HG03469 (cell line): ENCODE measurements at regions not wholly inside any gene's neighbourhood (a gene's known extent, or its start where the extent isn't known, plus 50 kb on each side); places are given as distances from the start of the nearest gene placed in this dataset.

ENCODE experiments used
- ATAC-seq: cut with Tn5 transposase; IDR thresholded peaks from one replicate; pipeline ENCODE4 v1.9.1; 2021; ENCODE audit warnings: mild to moderate bottlenecking, moderate library complexity, moderate number of reproducible peaks; ENCODE audit not compliant: unreplicated experiment

GRCh38 chr15:38646716-38647115 is 82.1 kb upstream of the RASGRP1 start:
- ATAC-seq: no peak

- ATAC-seq: no peak
Measured at GRCh38 chr15:38647683-38648082, 83.1 kb upstream of the RASGRP1 start.

GRCh38 chr15:38648121-38648843 is 83.7 kb upstream of the RASGRP1 start:
- no peak for ATAC-seq

GRCh38 chr15:38650384-38650783 is 85.8 kb upstream of the RASGRP1 start:
- no peak for ATAC-seq

GRCh38 chr15:38650936-38651327 is 86.3 kb upstream of the RASGRP1 start:
- ATAC-seq: no peak

- no peak for ATAC-seq
Measured at GRCh38 chr15:38651328-38652038, 86.9 kb upstream of the RASGRP1 start.

GRCh38 chr15:38652183-38652794 is 87.7 kb upstream of the RASGRP1 start:
- ATAC-seq: no peak

GRCh38 chr15:38652998-38653397 is 88.4 kb upstream of the RASGRP1 start:
- no peak for ATAC-seq

- ATAC-seq: no peak
Measured at GRCh38 chr15:38658431-38658830, 93.8 kb upstream of the RASGRP1 start.

GRCh38 chr15:38660738-38661137 is 96.1 kb upstream of the RASGRP1 start:
- ATAC-seq: no peak

GRCh38 chr15:38662033-38662802 is 97.6 kb upstream of the RASGRP1 start:
- no peak for ATAC-seq

- no peak for ATAC-seq
Measured at GRCh38 chr15:38662805-38663204, 98.2 kb upstream of the RASGRP1 start.

- no peak for ATAC-seq
Measured at GRCh38 chr15:38665586-38666305, 101.1 kb upstream of the RASGRP1 start.

- ATAC-seq: no peak
Measured at GRCh38 chr15:38666865-38667510, 102.4 kb upstream of the RASGRP1 start.

- ATAC-seq: no peak
Measured at GRCh38 chr15:38667890-38668850, 103.6 kb upstream of the RASGRP1 start.

GRCh38 chr15:38668898-38669391 is 104.3 kb upstream of the RASGRP1 start:
- ATAC-seq: no peak

- ATAC-seq: peak; percentile 31
Measured at GRCh38 chr15:38670128-38671005, 105.8 kb upstream of the RASGRP1 start.

GRCh38 chr15:38671006-38671387 is 106.4 kb upstream of the RASGRP1 start:
- no peak for ATAC-seq
